A549 (cell line): ENCODE measurements at regions not wholly inside any gene's neighbourhood (a gene's known extent, or its start where the extent isn't known, plus 50 kb on each side); places are given as distances from the start of the nearest gene placed in this dataset.

Source experiments
- ATAC-seq, 2 experiments: fragments of 200-7000 bp in 1 of 2; fragments of >200 bp in 1 of 2; cut with Nextera tagmentation in 1 of 2; cut with Tn5 transposase in 1 of 2; 3 replicates each; pipeline versions ENCODE4 v1.8.0 to v1.9.1; 2018 to 2020; ENCODE audit warnings: mild to moderate bottlenecking in 1 of 2, moderate library complexity in 1 of 2
- CTCF ChIA-PET: fragments of 300-600 bp; sonication (Branson Sonifier 250); formaldehyde crosslinking; extraction: SDS; loops from one replicate; lab custom pipeline; 2021; ENCODE audit warnings: antibody characterized with exemption, inconsistent platforms; lab: Yijun Ruan, JAX
- POLR2A ChIA-PET: fragments of 350-600 bp; formaldehyde crosslinking; extraction: SDS; loops from one replicate; lab custom pipeline; 2021; ENCODE audit warnings: antibody characterized with exemption, inconsistent platforms; lab: Yijun Ruan, JAX
- DNase-seq, 2 experiments: peaks; one replicate each; pipeline versions ENCODE4 v3.0.0 to v3.0.0-alpha.2; 2011 to 2016; ENCODE audit warnings: low read depth in 1 of 2, low spot score in 1 of 2
- FAIRE-seq: peaks from 2 replicates; lab custom pipeline; 2011; peaks lifted over from hg19 to GRCh38; lab: Jason Lieb, UNC
- H3K27ac ChIP-seq, 2 experiments: fragments of >200 bp; sonication (Bioruptor Twin); formaldehyde crosslinking; 3 replicates each; pipeline ENCODE4 v1.5.1; 2016 to 2017
- H3K4me1 ChIP-seq: fragments of >200 bp; sonication (Bioruptor Twin); formaldehyde crosslinking; 3 replicates; pipeline ENCODE4 v1.6.1; 2016
- H3K4me2 ChIP-seq: fragments of >200 bp; sonication (Bioruptor Twin); formaldehyde crosslinking; 3 replicates; pipeline ENCODE4 v1.6.1; 2016
- H3K4me3 ChIP-seq: fragments of >200 bp; sonication (Bioruptor Twin); formaldehyde crosslinking; 3 replicates; pipeline ENCODE4 v1.5.1; 2016
- H3K9me3 ChIP-seq: fragments of >200 bp; sonication (Bioruptor Twin); formaldehyde crosslinking; 3 replicates; pipeline ENCODE4 v1.6.1; 2016
- CBX2 ChIP-seq: fragments of 200-600 bp; sonication (generic); IDR thresholded peaks from 2 replicates; pipeline ENCODE4 v1.6.1; 2016; ENCODE audit warnings: low read depth, mild to moderate bottlenecking, borderline replicate concordance
- CHD2 ChIP-seq: fragments of 150-350 bp; IDR thresholded peaks from 2 replicates; pipeline ENCODE4 v1.6.1; 2014; ENCODE audit warnings: low read length; ENCODE audit not compliant: partially characterized antibody
- CHD4 ChIP-seq: fragments of 200-600 bp; sonication (generic); IDR thresholded peaks from 2 replicates; pipeline ENCODE4 v1.6.1; 2016; ENCODE audit warnings: antibody characterized with exemption, mild to moderate bottlenecking, borderline replicate concordance
- EHF ChIP-seq: fragments of 250-450 bp; sonication (Bioruptor Pico); IDR thresholded peaks from 2 replicates; pipeline ENCODE4 v1.5.0; 2020; ENCODE audit warnings: mild to moderate bottlenecking
- EP300 ChIP-seq, 2 experiments: fragments of >200 bp; sonication (Bioruptor Twin); formaldehyde crosslinking; IDR thresholded peaks; 2 replicates in 1 of 2; 3 replicates in 1 of 2; pipeline ENCODE4 v1.6.1; 2016 to 2017
- FOSL2 ChIP-seq, 2 experiments: fragments of 450-650 bp in 1 of 2; fragments of >200 bp in 1 of 2; sonication (Bioruptor Twin) in 1 of 2; formaldehyde crosslinking; IDR thresholded peaks; 2 replicates each; pipeline versions ENCODE4 v1.5.0 to v1.6.1; 2016 to 2020; ENCODE audit warnings: mild to moderate bottlenecking in 1 of 2, moderate library complexity in 1 of 2
- GATA3 ChIP-seq: IDR thresholded peaks from 2 replicates; pipeline ENCODE4 v1.6.1; 2012; ENCODE audit warnings: borderline replicate concordance
- HEYL ChIP-seq: fragments of 250-450 bp; sonication (Bioruptor Pico); IDR thresholded peaks from 2 replicates; pipeline ENCODE4 v1.8.0; 2021; ENCODE audit warnings: mild to moderate bottlenecking, moderate library complexity
- HOXA7 ChIP-seq: fragments of 250-450 bp; sonication (Bioruptor Pico); IDR thresholded peaks from 2 replicates; pipeline ENCODE4 v1.5.0; 2020; ENCODE audit warnings: mild to moderate bottlenecking, moderate library complexity
- JUN ChIP-seq, 2 experiments: fragments of >200 bp; sonication (Bioruptor Twin); formaldehyde crosslinking; IDR thresholded peaks; 2 replicates in 1 of 2; 3 replicates in 1 of 2; pipeline ENCODE4 v1.6.1; 2016 to 2017
- KDM5A ChIP-seq: fragments of 200-600 bp; sonication (generic); IDR thresholded peaks from 2 replicates; pipeline ENCODE4 v1.6.1; 2016; ENCODE audit warnings: antibody characterized with exemption, mild to moderate bottlenecking
- MYC ChIP-seq: IDR thresholded peaks from 2 replicates; pipeline ENCODE4 v1.6.1; 2012; ENCODE audit warnings: mild to moderate bottlenecking, inconsistent platforms, low read length, improper control_type of control experiment, borderline replicate concordance
- NFE2L2 ChIP-seq: fragments of 150-350 bp; conservative IDR thresholded peaks from 2 replicates; pipeline ENCODE4 v1.6.1; 2014; ENCODE audit warnings: low read length
- POLR2AphosphoS2 ChIP-seq: conservative IDR thresholded peaks from 2 replicates; pipeline ENCODE4 v1.6.1; 2012; ENCODE audit warnings: low read length, improper control_type of control experiment, inconsistent platforms
- RCOR1 ChIP-seq: fragments of 150-350 bp; IDR thresholded peaks from 2 replicates; pipeline ENCODE4 v1.6.1; 2014; ENCODE audit warnings: antibody characterized with exemption, low read length, low read depth
- RFX5 ChIP-seq: fragments of 450-650 bp; IDR thresholded peaks from 2 replicates; pipeline ENCODE4 v1.7.1; 2014; ENCODE audit warnings: antibody characterized with exemption, mild to moderate bottlenecking, moderate library complexity
- RNF2 ChIP-seq: fragments of 200-600 bp; sonication (generic); IDR thresholded peaks from 2 replicates; pipeline ENCODE4 v1.6.1; 2016; ENCODE audit warnings: low read depth, mild to moderate bottlenecking, antibody characterized with exemption, moderate library complexity, borderline replicate concordance
- TFCP2L1 ChIP-seq: fragments of 250-450 bp; sonication (Bioruptor Pico); IDR thresholded peaks from 2 replicates; pipeline ENCODE4 v1.5.0; 2021; ENCODE audit warnings: mild to moderate bottlenecking
- ZC3H11A ChIP-seq: fragments of 450-650 bp; IDR thresholded peaks from 2 replicates; pipeline ENCODE4 v1.6.1; 2014; ENCODE audit warnings: antibody characterized with exemption, mild to moderate bottlenecking
- ZFP36 ChIP-seq: fragments of 450-650 bp; IDR thresholded peaks from 2 replicates; pipeline ENCODE4 v1.6.1; 2014; ENCODE audit warnings: borderline replicate concordance; ENCODE audit not compliant: partially characterized antibody
- ZSCAN20 ChIP-seq: fragments of 250-450 bp; sonication (Bioruptor Pico); IDR thresholded peaks from 2 replicates; pipeline ENCODE4 v1.8.0; 2022; ENCODE audit warnings: mild to moderate bottlenecking, moderate library complexity
- WGBS: methylation state at CpG from one replicate; pipeline ENCODE4 v1.1.6; 2017; ENCODE audit errors: missing lambda C conversion rate; 5-methylcytosine and 5-hydroxymethylcytosine counted together
- TF ChIP-seq, protein P1 (sequence below): fragments of 150-350 bp; IDR thresholded peaks from 2 replicates; pipeline ENCODE4 v1.6.1; 2014; ENCODE audit warnings: low read depth, mild to moderate bottlenecking, low read length
- TF ChIP-seq, protein P2 (sequence below): fragments of 250-450 bp; sonication (Bioruptor Pico); IDR thresholded peaks from 2 replicates; pipeline ENCODE4 v1.5.0; 2020; ENCODE audit warnings: low read depth, mild to moderate bottlenecking, moderate library complexity
- TF ChIP-seq, protein P3 (sequence below): fragments of >200 bp; sonication (Bioruptor Twin); formaldehyde crosslinking; IDR thresholded peaks from 3 replicates; pipeline ENCODE4 v1.5.1; 2016

DNA sequence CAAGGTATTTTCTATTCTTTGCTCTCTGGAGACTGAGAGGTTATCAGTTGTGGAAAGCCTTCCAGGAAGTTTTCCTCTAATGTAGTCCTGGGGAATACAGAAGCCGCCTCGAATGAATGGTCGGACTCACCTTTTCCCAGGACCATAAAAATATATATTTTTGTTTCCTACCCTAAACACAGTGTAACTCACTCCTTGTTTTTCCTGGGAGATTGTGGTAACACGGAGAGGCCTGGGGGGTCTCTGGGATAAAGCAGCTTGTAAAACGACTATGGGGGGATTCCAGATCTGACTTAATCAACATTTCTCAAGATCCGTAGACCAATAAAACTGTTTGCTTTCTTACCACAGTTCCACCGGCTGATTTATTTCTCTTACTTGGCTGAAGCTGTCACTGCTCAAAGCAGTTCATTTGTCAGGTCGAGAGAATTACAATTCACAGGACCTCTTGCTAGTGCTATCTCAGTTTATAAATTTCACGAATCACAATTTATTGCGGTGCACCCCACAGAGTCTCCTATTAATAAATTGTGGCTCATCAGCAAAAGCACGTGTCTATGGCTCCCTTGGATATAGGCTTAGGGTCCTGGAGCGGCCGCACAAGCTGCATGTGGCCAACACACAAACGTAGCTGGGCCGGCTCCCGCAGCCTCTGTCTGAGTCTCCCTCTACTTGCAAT lies 176.3 kb upstream of the BMPER start (continued):
- no peak for TF ChIP-seq ZC3H11A

DNA sequence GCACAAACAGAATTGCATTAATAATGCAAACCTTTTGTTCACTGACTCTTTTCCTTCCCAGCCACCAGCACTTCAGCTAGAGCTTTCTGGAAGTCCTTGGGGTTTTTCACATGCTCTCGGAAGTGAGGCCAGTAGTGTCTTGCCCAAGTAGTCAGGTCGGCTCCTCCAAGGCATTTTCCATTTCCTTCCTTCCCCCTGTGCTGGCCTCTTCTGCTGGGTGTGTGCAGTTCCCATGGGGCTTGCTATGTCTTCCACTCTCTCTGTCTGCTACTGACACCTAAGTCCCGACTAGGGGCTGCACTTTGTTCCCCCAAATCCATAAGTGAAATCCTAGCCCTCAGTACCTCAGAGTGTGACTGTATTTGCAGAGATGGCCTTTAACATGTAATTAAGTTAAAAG lies 175.6 kb upstream of the BMPER start:
- no peak for ATAC-seq
- POLR2A ChIA-PET: no interaction called here
- Histone ChIP-seq H3K4me1 (0 out of 3 replicates have a peak, but pooled peaks cover 4% of the 10 kb centered on the region), H3K27ac (no peak overlapping the region), H3K4me2 (no peak overlapping the region), H3K4me3 (no peak overlapping the region), H3K9me3 (no peaks in the 10 kb centered on the region)
- WGBS: 60% methylated on average over 3 of the region's 3 CpGs
- CTCF ChIA-PET: interaction anchor here (1.7 kb wide), 1 partner anchor 174 kb away, joined by 4 read pairs; no protein-coding TSS in a partner anchor
- TF ChIP-seq CBX2: no peak
- no peak for TF ChIP-seq ZSCAN20 (CRISPR knock-in tag)
- no peak for TF ChIP-seq ZFP36
- TF ChIP-seq CHD2: no peak
- TF ChIP-seq KDM5A: no peak
- TF ChIP-seq FOSL2 (IDR thresholded peaks at IDR 0.05): no peak
- no peak for TF ChIP-seq FOSL2 (CRISPR knock-in tag; IDR thresholded peaks at IDR 0.05)
- TF ChIP-seq EP300 (IDR thresholded peaks at IDR 0.05): no peak
- no peak for TF ChIP-seq JUN (IDR thresholded peaks at IDR 0.05)
- TF ChIP-seq GATA3: no peak
- TF ChIP-seq, protein P1, sequence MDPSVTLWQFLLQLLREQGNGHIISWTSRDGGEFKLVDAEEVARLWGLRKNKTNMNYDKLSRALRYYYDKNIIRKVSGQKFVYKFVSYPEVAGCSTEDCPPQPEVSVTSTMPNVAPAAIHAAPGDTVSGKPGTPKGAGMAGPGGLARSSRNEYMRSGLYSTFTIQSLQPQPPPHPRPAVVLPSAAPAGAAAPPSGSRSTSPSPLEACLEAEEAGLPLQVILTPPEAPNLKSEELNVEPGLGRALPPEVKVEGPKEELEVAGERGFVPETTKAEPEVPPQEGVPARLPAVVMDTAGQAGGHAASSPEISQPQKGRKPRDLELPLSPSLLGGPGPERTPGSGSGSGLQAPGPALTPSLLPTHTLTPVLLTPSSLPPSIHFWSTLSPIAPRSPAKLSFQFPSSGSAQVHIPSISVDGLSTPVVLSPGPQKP: no peak
- TF ChIP-seq NFE2L2: no peak
- no peak for TF ChIP-seq HOXA7 (CRISPR knock-in tag)
- TF ChIP-seq RNF2: no peak
- TF ChIP-seq, protein P2, sequence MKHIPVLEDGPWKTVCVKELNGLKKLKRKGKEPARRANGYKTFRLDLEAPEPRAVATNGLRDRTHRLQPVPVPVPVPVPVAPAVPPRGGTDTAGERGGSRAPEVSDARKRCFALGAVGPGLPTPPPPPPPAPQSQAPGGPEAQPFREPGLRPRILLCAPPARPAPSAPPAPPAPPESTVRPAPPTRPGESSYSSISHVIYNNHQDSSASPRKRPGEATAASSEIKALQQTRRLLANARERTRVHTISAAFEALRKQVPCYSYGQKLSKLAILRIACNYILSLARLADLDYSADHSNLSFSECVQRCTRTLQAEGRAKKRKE: no peak
- TF ChIP-seq RCOR1: no peak
- no peak for DNase-seq
- no peak for FAIRE-seq

DNA sequence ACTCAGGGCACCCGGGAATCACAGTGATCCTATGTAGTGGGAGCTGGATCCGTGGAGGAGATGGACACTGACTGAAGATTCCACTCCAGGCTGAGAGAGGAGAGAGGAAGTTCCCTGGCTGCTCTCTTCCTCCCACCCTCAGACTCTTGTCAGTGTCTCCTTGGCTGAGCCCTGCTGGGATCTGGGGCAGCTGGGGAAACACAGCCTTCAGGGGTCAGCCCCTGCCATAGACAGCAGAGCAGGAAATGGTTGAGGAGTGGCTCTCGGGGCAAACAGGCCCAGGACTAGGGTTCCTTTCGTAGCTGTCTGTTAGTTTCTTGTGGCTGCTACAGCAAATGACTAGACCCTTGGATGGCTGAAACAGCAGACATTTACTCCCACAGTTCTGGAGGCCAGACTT lies 174.4 kb upstream of the BMPER start:
- POLR2A ChIA-PET: no interaction called here
- 40% methylated on average over 3 of the region's 4 CpGs for WGBS

More for the DNA sequence above, 174.4 kb upstream of the BMPER start:
- Histone ChIP-seq H3K27ac (no peak overlapping the region), H3K4me3 (no peak overlapping the region), H3K9me3 (no peaks in the 10 kb centered on the region), H3K4me2 (no peak overlapping the region), H3K4me1 (no peaks in the 10 kb centered on the region)
- CTCF ChIA-PET: interaction anchor here (0.6 to 2.5 kb wide), 5 partner anchors 15 to 239 kb away, joined by 3 to 7 read pairs (median 3); no protein-coding TSS in a partner anchor
- FAIRE-seq (no peak), DNase-seq (no peak), ATAC-seq (no peak)
- no peak for TF ChIP-seq CBX2
- TF ChIP-seq HOXA7 (CRISPR knock-in tag): no peak
- TF ChIP-seq TFCP2L1 (CRISPR knock-in tag): no peak
- TF ChIP-seq HEYL: no peak
- no peak for TF ChIP-seq FOSL2 (IDR thresholded peaks at IDR 0.05)
- TF ChIP-seq FOSL2 (CRISPR knock-in tag; IDR thresholded peaks at IDR 0.05): no peak
- TF ChIP-seq, protein P3, sequence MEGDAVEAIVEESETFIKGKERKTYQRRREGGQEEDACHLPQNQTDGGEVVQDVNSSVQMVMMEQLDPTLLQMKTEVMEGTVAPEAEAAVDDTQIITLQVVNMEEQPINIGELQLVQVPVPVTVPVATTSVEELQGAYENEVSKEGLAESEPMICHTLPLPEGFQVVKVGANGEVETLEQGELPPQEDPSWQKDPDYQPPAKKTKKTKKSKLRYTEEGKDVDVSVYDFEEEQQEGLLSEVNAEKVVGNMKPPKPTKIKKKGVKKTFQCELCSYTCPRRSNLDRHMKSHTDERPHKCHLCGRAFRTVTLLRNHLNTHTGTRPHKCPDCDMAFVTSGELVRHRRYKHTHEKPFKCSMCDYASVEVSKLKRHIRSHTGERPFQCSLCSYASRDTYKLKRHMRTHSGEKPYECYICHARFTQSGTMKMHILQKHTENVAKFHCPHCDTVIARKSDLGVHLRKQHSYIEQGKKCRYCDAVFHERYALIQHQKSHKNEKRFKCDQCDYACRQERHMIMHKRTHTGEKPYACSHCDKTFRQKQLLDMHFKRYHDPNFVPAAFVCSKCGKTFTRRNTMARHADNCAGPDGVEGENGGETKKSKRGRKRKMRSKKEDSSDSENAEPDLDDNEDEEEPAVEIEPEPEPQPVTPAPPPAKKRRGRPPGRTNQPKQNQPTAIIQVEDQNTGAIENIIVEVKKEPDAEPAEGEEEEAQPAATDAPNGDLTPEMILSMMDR: no peak
- TF ChIP-seq EHF (CRISPR knock-in tag): no peak
- no peak for TF ChIP-seq ZSCAN20 (CRISPR knock-in tag)
- TF ChIP-seq CHD4: no peak
- TF ChIP-seq MYC: no peak
- no peak for TF ChIP-seq POLR2AphosphoS2
- TF ChIP-seq RCOR1: no peak
- no peak for TF ChIP-seq RFX5
- no peak for TF ChIP-seq NFE2L2
- TF ChIP-seq, protein P2: no peak
